ENCODE measurements at regions not wholly inside any gene's neighbourhood (a gene's known extent, or its start where the extent isn't known, plus 50 kb on each side); places are given as distances from the start of the nearest gene placed in this dataset.

GRCh38 chr10:90612276-90612675 lies 245.6 kb downstream of the HTR7 start:
- Histone ChIP-seq H3K9ac (ENCODE audit: insufficient read depth, low read depth, low read length) (no peak overlapping the region), H3K4me3 (replicated peaks in 1 of 3; ENCODE audit: insufficient read depth in 1 of 3, low read depth in 2 of 3, low read length in 3 of 3) (no peak overlapping the region), H3K36me3 (replicated peaks in 1 of 2; ENCODE audit: control insufficient read depth in 1 of 2, insufficient read depth in 2 of 2, low read length in 2 of 2) (no peaks in the 10 kb centered on the region), H3K27me3 (ENCODE audit: control insufficient read depth in 1 of 2, insufficient read depth in 2 of 2, low read length in 2 of 2) (no peaks in the 10 kb centered on the region), H3K4me2 (ENCODE audit: low read depth, low read length) (no peak overlapping the region), H3K27ac (ENCODE audit: extremely low read length, insufficient read depth, low read length) (no peak overlapping the region), H3K9me3 (ENCODE audit: low read length) (no peaks in the 10 kb centered on the region), H3K79me2 (ENCODE audit: insufficient read depth, low read length) (no peaks in the 10 kb centered on the region), H4K20me1 (ENCODE audit: insufficient read depth, low read length) (no peaks in the 10 kb centered on the region), H2AFZ (ENCODE audit: low read length) (no peak overlapping the region), H3K4me1 (ENCODE audit: insufficient read depth, low read length) (no peaks in the 10 kb centered on the region)
- ChIA-PET POLR2A (no interaction called here), CTCF (ENCODE audit: low intra/inter-chr PET ratio, low total read pairs) (no interaction called here)
- intact Hi-C loops (cut with micrococcal nuclease; ENCODE audit: unreplicated experiment): no loop called here
- BruUV-seq (replicated peaks): no TSS peak
- in situ Hi-C loops (cut with HindIII; ENCODE audit: extremely low pct_ligation_motif_present, low pct_unique_long_range_greater_than_20kb): no loop called here
- TF ChIP-seq ASH2L (IDR thresholded peaks at IDR 0.05; ENCODE audit: insufficient read length, low read depth, low read length): no peak
- no peak for TF ChIP-seq ZBTB2 (CRISPR knock-in tag; IDR thresholded peaks at IDR 0.05; ENCODE audit: low read depth)
- TF ChIP-seq TFDP1 (CRISPR knock-in tag; IDR thresholded peaks at IDR 0.05; ENCODE audit: borderline replicate concordance): no peak
- no peak for TF ChIP-seq DBP (CRISPR knock-in tag; IDR thresholded peaks at IDR 0.05; ENCODE audit: not compliant biosample characterization)
- no peak for TF ChIP-seq ZNF782 (CRISPR knock-in tag; IDR thresholded peaks at IDR 0.05; ENCODE audit: borderline replicate concordance)
- TF ChIP-seq WIZ (CRISPR knock-in tag; IDR thresholded peaks at IDR 0.05): no peak
- TF ChIP-seq ZNF143 (CRISPR knock-in tag; IDR thresholded peaks at IDR 0.05): no peak
- 33% methylated on average over 3 of the region's 3 CpGs for WGBS (ENCODE audit: low lambda C conversion rate)
- ATAC-seq: no peak
- no peak for DNase-seq (ENCODE audit: low spot score)
- no peak for FAIRE-seq

Data from HepG2 (cell line).